ENCODE measurements at regions not wholly inside any gene's neighbourhood (a gene's known extent, or its start where the extent isn't known, plus 50 kb on each side); places are given as distances from the start of the nearest gene placed in this dataset.
"Not testable (repeated sequence)": the region's sequence is repeated elsewhere in the genome, so short reads cannot be mapped to it uniquely, and the experiment has no call there.

- DNase-seq: no peak
These were observed 113.7 kb upstream of the WARS2 start for GRCh38 chr1:119254067-119254720.

GRCh38 chr1:119256089-119256488, 112.5 kb upstream of the HAO2 start:
- DNase-seq: not testable (repeated sequence)

GRCh38 chr1:119260506-119260905, 108.1 kb upstream of the HAO2 start:
- DNase-seq: no peak

- DNase-seq: no peak
These were observed 102.2 kb upstream of the HAO2 start for GRCh38 chr1:119266386-119266785.

GRCh38 chr1:119266858-119267257, 101.7 kb upstream of the HAO2 start:
- DNase-seq: no peak

- not testable (repeated sequence) for DNase-seq
These were observed 101.3 kb upstream of the HAO2 start for GRCh38 chr1:119267288-119267687.

GRCh38 chr1:119268879-119269278, 99.7 kb upstream of the HAO2 start:
- DNase-seq: no peak

- DNase-seq: peak; percentile 13
These were observed 93.1 kb upstream of the HAO2 start for GRCh38 chr1:119275145-119276134.

GRCh38 chr1:119276558-119276957, 92.0 kb upstream of the HAO2 start:
- DNase-seq: no peak

- no peak for DNase-seq
These were observed 88.9 kb upstream of the HAO2 start for GRCh38 chr1:119279456-119280381.

GRCh38 chr1:119285482-119285881, 83.1 kb upstream of the HAO2 start:
- DNase-seq: no peak

GRCh38 chr1:119286587-119287181, 81.9 kb upstream of the HAO2 start:
- DNase-seq: no peak

- no peak for DNase-seq
These were observed 79.8 kb upstream of the HAO2 start for GRCh38 chr1:119288751-119289150.

- DNase-seq: no peak
These were observed 78.3 kb upstream of the HAO2 start for GRCh38 chr1:119290297-119290696.

GRCh38 chr1:119291611-119292206, 76.9 kb upstream of the HAO2 start:
- DNase-seq: no peak

- no peak for DNase-seq
These were observed 74.8 kb upstream of the HAO2 start for GRCh38 chr1:119293797-119294196.

- no peak for DNase-seq
These were observed 74.4 kb upstream of the HAO2 start for GRCh38 chr1:119294199-119294598.

GRCh38 chr1:119294722-119295121, 73.9 kb upstream of the HAO2 start:
- peak; percentile 17 for DNase-seq

GRCh38 chr1:119298687-119299303, 69.8 kb upstream of the HAO2 start:
- no peak for DNase-seq

GRCh38 chr1:119302011-119302410, 66.6 kb upstream of the HAO2 start:
- DNase-seq: no peak

- DNase-seq: no peak
These were observed 60.4 kb upstream of the HAO2 start for GRCh38 chr1:119308130-119308700.
